Nephron (organoid): ENCODE measurements at regions not wholly inside any gene's neighbourhood (a gene's known extent, or its start where the extent isn't known, plus 50 kb on each side); places are given as distances from the start of the nearest gene placed in this dataset.

ENCODE experiments used
- H3K27ac Mint-ChIP-seq, 3 experiments: 2 replicates each; pipeline ENCODE4 v1.8.0; 2020; ENCODE audit warnings: mixed read lengths in 3 of 3, mild to moderate bottlenecking in 2 of 3, moderate library complexity in 1 of 3
- H3K27me3 Mint-ChIP-seq: 2 replicates; pipeline ENCODE4 v1.8.0; 2021; ENCODE audit warnings: low read depth, mild to moderate bottlenecking, moderate library complexity, mixed read lengths
- H3K36me3 Mint-ChIP-seq: 2 replicates; pipeline ENCODE4 v1.8.0; 2020; ENCODE audit warnings: low read depth, mixed read lengths
- H3K4me1 Mint-ChIP-seq: 2 replicates; pipeline ENCODE4 v1.8.0; 2020; ENCODE audit warnings: mixed read lengths
- H3K4me3 Mint-ChIP-seq, 3 experiments: 2 replicates each; pipeline ENCODE4 v1.8.0; 2020; ENCODE audit warnings: mild to moderate bottlenecking in 3 of 3, mixed read lengths in 3 of 3, moderate library complexity in 2 of 3
- H3K9me3 Mint-ChIP-seq: 2 replicates; pipeline ENCODE4 v1.8.0; 2020; ENCODE audit warnings: mixed read lengths
- CTCF ChIP-seq, 3 experiments: fragments of 200-600 bp; sonication (generic); IDR thresholded peaks; one replicate each; pipeline ENCODE4 v1.5.0; 2021; ENCODE audit warnings: antibody characterized with exemption in 3 of 3; ENCODE audit not compliant: unreplicated experiment in 3 of 3

DNA sequence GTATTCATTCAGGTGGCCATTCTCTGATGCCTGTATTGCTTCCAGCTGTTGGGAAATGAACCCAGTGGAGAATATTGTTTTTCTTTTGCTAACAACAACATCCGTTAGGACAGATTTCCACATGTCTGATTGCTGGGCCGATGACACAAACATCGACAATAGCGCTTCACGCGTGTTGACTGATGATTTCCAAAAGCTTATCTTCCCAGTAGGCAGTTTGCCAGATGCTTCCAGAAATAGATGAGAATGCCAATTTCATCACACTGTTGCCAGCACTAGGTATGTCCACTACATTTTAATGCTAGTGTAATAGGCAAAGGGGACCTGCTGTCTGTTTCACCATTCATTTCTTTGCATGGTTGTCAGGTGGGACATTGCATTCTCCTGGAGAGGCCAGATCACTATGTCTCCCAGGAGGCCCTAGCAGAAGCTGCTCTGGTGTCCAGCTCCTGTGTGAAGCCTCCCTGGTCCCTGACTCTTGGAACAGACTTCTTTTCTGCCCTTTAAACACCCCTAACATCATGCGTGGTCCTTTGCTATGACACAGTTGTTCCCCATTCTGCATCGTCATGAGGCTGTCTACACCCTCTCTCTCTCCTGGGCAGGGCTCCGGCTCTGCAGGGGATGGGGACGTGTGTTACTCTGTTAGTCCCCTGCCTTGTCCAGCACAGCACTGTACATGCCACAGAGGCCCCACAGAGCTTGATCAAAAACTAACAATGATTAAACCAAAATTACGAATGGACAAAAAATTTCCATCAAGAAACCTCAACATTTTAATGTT is 181.6 kb downstream of the CDH26 start:
- Mint-ChIP-seq H3K27ac (no peak overlapping the region), H3K27me3 (peaks cover 28% of the 10 kb centered on the region), H3K9me3 (no peaks in the 10 kb centered on the region), H3K36me3 (no peaks in the 10 kb centered on the region), H3K4me1 (peaks cover 17% of the 10 kb centered on the region), H3K4me3 (no peak overlapping the region)
- TF ChIP-seq CTCF (IDR thresholded peaks at IDR 0.05; ENCODE audit: unreplicated experiment in 3 of 3) = no peak

- H3K36me3 Mint-ChIP-seq = no peaks in the 10 kb centered on the region
- TF ChIP-seq CTCF (IDR thresholded peaks at IDR 0.05; ENCODE audit: unreplicated experiment in 3 of 3) = no peak
- H3K4me1 Mint-ChIP-seq = peaks cover 17% of the 10 kb centered on the region
- peaks cover 31% of the 10 kb centered on the region for H3K27me3 Mint-ChIP-seq
- H3K9me3 Mint-ChIP-seq = peaks cover 3% of the 10 kb centered on the region
- no peak overlapping the region for H3K4me3 Mint-ChIP-seq
- H3K27ac Mint-ChIP-seq = no peak overlapping the region
These were observed 184.4 kb downstream of the CDH26 start for GRCh38 chr20:60142587-60142986.

GRCh38 chr20:60143261-60143842 is 185.1 kb downstream of the CDH26 start:
- H3K36me3 Mint-ChIP-seq = no peaks in the 10 kb centered on the region
- no peak for TF ChIP-seq CTCF (IDR thresholded peaks at IDR 0.05; ENCODE audit: unreplicated experiment in 3 of 3)
- peaks cover 6% of the 10 kb centered on the region for H3K9me3 Mint-ChIP-seq
- H3K4me3 Mint-ChIP-seq = no peak overlapping the region
- no peak overlapping the region for H3K27ac Mint-ChIP-seq
- H3K4me1 Mint-ChIP-seq = peaks cover 17% of the 10 kb centered on the region
- peaks cover 32% of the 10 kb centered on the region for H3K27me3 Mint-ChIP-seq

- Mint-ChIP-seq H3K4me1 (peaks cover 11% of the 10 kb centered on the region), H3K36me3 (no peaks in the 10 kb centered on the region), H3K9me3 (peaks cover 13% of the 10 kb centered on the region), H3K27me3 (peaks cover 33% of the 10 kb centered on the region), H3K27ac (no peak overlapping the region), H3K4me3 (no peak overlapping the region)
- no peak for TF ChIP-seq CTCF (IDR thresholded peaks at IDR 0.05; ENCODE audit: unreplicated experiment in 3 of 3)
These were observed 186.2 kb downstream of the CDH26 start for GRCh38 chr20:60144404-60144803.

- Mint-ChIP-seq H3K4me1 (peaks cover 8% of the 10 kb centered on the region), H3K27ac (no peak overlapping the region), H3K9me3 (peaks cover 16% of the 10 kb centered on the region), H3K4me3 (no peak overlapping the region), H3K36me3 (no peaks in the 10 kb centered on the region), H3K27me3 (peaks cover 37% of the 10 kb centered on the region)
- TF ChIP-seq CTCF (IDR thresholded peaks at IDR 0.05; ENCODE audit: unreplicated experiment in 3 of 3) = no peak
These were observed 186.8 kb downstream of the CDH26 start for GRCh38 chr20:60144974-60145527.
